H1 (cell line): ENCODE measurements at regions not wholly inside any gene's neighbourhood (a gene's known extent, or its start where the extent isn't known, plus 50 kb on each side); places are given as distances from the start of the nearest gene placed in this dataset.

Experiments used
- JUND ChIP-seq: IDR thresholded peaks from 2 replicates; pipeline ENCODE4 v1.6.1; 2011; ENCODE audit warnings: mild to moderate bottlenecking, improper control_type of control experiment, low read length
- SIX5 ChIP-seq: IDR thresholded peaks from 2 replicates; pipeline ENCODE4 v1.6.1; 2011; ENCODE audit warnings: mild to moderate bottlenecking, low read depth, low read length
- TF ChIP-seq, protein P1 (sequence below), 3 experiments: IDR thresholded peaks; 1 replicate in 2 of 3; 2 replicates in 1 of 3; pipeline versions ENCODE4 v1.5.1 to v1.6.1; 2011; ENCODE audit warnings: low read length in 3 of 3, mild to moderate bottlenecking in 3 of 3, inconsistent platforms in 2 of 3, low read depth in 1 of 3, moderate library complexity in 1 of 3; ENCODE audit not compliant: insufficient read depth in 1 of 3; ENCODE audit errors: control extremely low read depth in 1 of 3

DNA sequence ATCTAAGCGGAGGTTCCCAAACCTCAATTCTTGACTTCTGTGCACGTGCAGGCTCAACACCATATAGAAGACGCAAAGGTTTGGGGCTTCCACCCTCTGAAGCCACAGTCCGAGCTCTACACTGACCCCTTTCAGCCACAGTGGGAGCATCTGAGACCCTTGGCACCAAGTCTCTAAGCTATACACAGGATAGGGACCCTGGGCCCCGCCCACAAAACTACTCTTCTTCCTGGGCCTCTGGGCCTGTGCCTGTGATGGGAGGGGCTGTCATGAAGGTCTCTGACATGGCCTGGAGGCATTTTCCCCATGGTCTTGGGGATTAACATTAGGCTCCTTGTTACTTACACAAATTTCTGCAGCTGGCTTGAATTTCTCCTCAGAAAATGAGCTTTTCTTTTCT lies 1374.1 kb upstream of the NXPH2 start:
- TF ChIP-seq SIX5 (no peak), JUND (no peak)
- TF ChIP-seq, protein P1, sequence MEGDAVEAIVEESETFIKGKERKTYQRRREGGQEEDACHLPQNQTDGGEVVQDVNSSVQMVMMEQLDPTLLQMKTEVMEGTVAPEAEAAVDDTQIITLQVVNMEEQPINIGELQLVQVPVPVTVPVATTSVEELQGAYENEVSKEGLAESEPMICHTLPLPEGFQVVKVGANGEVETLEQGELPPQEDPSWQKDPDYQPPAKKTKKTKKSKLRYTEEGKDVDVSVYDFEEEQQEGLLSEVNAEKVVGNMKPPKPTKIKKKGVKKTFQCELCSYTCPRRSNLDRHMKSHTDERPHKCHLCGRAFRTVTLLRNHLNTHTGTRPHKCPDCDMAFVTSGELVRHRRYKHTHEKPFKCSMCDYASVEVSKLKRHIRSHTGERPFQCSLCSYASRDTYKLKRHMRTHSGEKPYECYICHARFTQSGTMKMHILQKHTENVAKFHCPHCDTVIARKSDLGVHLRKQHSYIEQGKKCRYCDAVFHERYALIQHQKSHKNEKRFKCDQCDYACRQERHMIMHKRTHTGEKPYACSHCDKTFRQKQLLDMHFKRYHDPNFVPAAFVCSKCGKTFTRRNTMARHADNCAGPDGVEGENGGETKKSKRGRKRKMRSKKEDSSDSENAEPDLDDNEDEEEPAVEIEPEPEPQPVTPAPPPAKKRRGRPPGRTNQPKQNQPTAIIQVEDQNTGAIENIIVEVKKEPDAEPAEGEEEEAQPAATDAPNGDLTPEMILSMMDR (IDR thresholded peaks at IDR 0.05; ENCODE audit: control extremely low read depth in 1 of 3, insufficient read depth in 1 of 3, low read depth in 1 of 3, low read length in 3 of 3), result no peak
